Loucy (cell line): ENCODE measurements at regions not wholly inside any gene's neighbourhood (a gene's known extent, or its start where the extent isn't known, plus 50 kb on each side); places are given as distances from the start of the nearest gene placed in this dataset.

Source experiments
- H2AFZ ChIP-seq: fragments of 200-600 bp; sonication (generic); 2 replicates; pipeline ENCODE4 v1.6.0; 2016; ENCODE audit warnings: antibody characterized with exemption, mild to moderate bottlenecking, low read length, moderate library complexity
- H3F3A ChIP-seq: fragments of 200-600 bp; 2 replicates; pipeline ENCODE4 v1.6.0; 2016; ENCODE audit warnings: antibody characterized with exemption, low read depth, mild to moderate bottlenecking
- H3K27me3 ChIP-seq: fragments of 200-600 bp; sonication (generic); 2 replicates; pipeline ENCODE4 v1.6.1; 2014; ENCODE audit warnings: low read length, mild to moderate bottlenecking; ENCODE audit not compliant: insufficient read depth, poor library complexity, severe bottlenecking
- H3K36me3 ChIP-seq: fragments of 200-600 bp; sonication (generic); 2 replicates; pipeline ENCODE4 v1.6.1; 2016; ENCODE audit warnings: low read length; ENCODE audit not compliant: insufficient read depth
- H3K4me1 ChIP-seq: fragments of 200-600 bp; sonication (generic); 2 replicates; pipeline ENCODE4 v1.5.1; 2014; ENCODE audit warnings: low read length, mild to moderate bottlenecking; ENCODE audit not compliant: insufficient read depth, poor library complexity, severe bottlenecking
- H3K4me2 ChIP-seq: fragments of 200-600 bp; sonication (generic); 2 replicates; pipeline ENCODE4 v1.6.0; 2014; ENCODE audit warnings: antibody characterized with exemption, low read length, low read depth, mild to moderate bottlenecking; ENCODE audit not compliant: poor library complexity, severe bottlenecking
- H3K4me3 ChIP-seq: fragments of 200-600 bp; sonication (generic); 2 replicates; pipeline ENCODE4 v1.5.1; 2014; ENCODE audit warnings: low read length, mild to moderate bottlenecking, mixed read lengths; ENCODE audit not compliant: poor library complexity, severe bottlenecking
- H3K79me2 ChIP-seq: fragments of 200-600 bp; sonication (generic); 2 replicates; pipeline ENCODE4 v1.6.1; 2014; ENCODE audit warnings: low read length; ENCODE audit not compliant: insufficient read depth
- H3K9ac ChIP-seq: fragments of 200-600 bp; sonication (generic); 2 replicates; pipeline ENCODE4 v1.6.0; 2014; ENCODE audit warnings: mild to moderate bottlenecking, low read depth, low read length, moderate library complexity; ENCODE audit not compliant: poor library complexity, severe bottlenecking
- H3K9me2 ChIP-seq: fragments of 200-600 bp; sonication (generic); replicated peaks from 2 replicates; pipeline ENCODE4 v1.6.1; 2016; ENCODE audit warnings: low read depth, low read length, mixed read lengths
- H3K9me3 ChIP-seq: fragments of 200-600 bp; sonication (generic); 2 replicates; pipeline ENCODE4 v1.6.1; 2014; ENCODE audit warnings: mild to moderate bottlenecking, antibody characterized with exemption, low read length, low read depth; ENCODE audit not compliant: insufficient read depth
- H4K20me1 ChIP-seq: fragments of 200-600 bp; sonication (generic); 2 replicates; pipeline ENCODE4 v1.6.0; 2014; ENCODE audit warnings: antibody characterized with exemption, low read length, mild to moderate bottlenecking; ENCODE audit not compliant: insufficient read depth, poor library complexity, severe bottlenecking
- CTCF ChIP-seq: fragments of 200-600 bp; sonication (generic); conservative IDR thresholded peaks from 2 replicates; pipeline ENCODE4 v1.5.1; 2014; ENCODE audit warnings: mild to moderate bottlenecking, antibody characterized with exemption, low read length
- EZH2phosphoT487 ChIP-seq: fragments of 200-600 bp; IDR thresholded peaks from 2 replicates; pipeline ENCODE4 v1.6.1; 2018; ENCODE audit warnings: antibody characterized with exemption, mild to moderate bottlenecking, moderate library complexity, borderline replicate concordance

GRCh38 chr11:42006766-42007165 is 547.3 kb upstream of the LRRC4C start:
- no peak overlapping the region for H3K9ac ChIP-seq
- no peak overlapping the region for H3K4me3 ChIP-seq
- H3K9me3 ChIP-seq, result no peaks in the 10 kb centered on the region
- H3F3A ChIP-seq, result no peaks in the 10 kb centered on the region
- TF ChIP-seq EZH2phosphoT487, result no peak
- no peak for TF ChIP-seq CTCF
- H4K20me1 ChIP-seq, result no peaks in the 10 kb centered on the region
- no peak overlapping the region for H2AFZ ChIP-seq
- H3K36me3 ChIP-seq, result no peaks in the 10 kb centered on the region
- H3K4me1 ChIP-seq, result no peaks in the 10 kb centered on the region
- no peaks in the 10 kb centered on the region for H3K79me2 ChIP-seq
- no peak overlapping the region for H3K4me2 ChIP-seq
- no peaks in the 10 kb centered on the region for H3K27me3 ChIP-seq
- H3K9me2 ChIP-seq, result no peaks in the 10 kb centered on the region

- no peak overlapping the region for H2AFZ ChIP-seq
- H3K4me1 ChIP-seq, result no peaks in the 10 kb centered on the region
- H3K36me3 ChIP-seq, result no peaks in the 10 kb centered on the region
- H3K9me3 ChIP-seq, result no peaks in the 10 kb centered on the region
- H3K4me3 ChIP-seq, result no peak overlapping the region
- no peak overlapping the region for H3K9ac ChIP-seq
- TF ChIP-seq EZH2phosphoT487, result no peak
- no peak for TF ChIP-seq CTCF
- no peaks in the 10 kb centered on the region for H3F3A ChIP-seq
- no peaks in the 10 kb centered on the region for H3K79me2 ChIP-seq
- H3K9me2 ChIP-seq, result no peaks in the 10 kb centered on the region
- no peaks in the 10 kb centered on the region for H3K27me3 ChIP-seq
- H3K4me2 ChIP-seq, result no peak overlapping the region
- H4K20me1 ChIP-seq, result no peaks in the 10 kb centered on the region
Observed at GRCh38 chr11:42012271-42012670, 552.8 kb upstream of the LRRC4C start.

GRCh38 chr11:42013656-42014201 is 554.3 kb upstream of the LRRC4C start:
- no peak overlapping the region for H3K9ac ChIP-seq
- no peaks in the 10 kb centered on the region for H4K20me1 ChIP-seq
- H3K9me2 ChIP-seq, result no peaks in the 10 kb centered on the region
- no peak overlapping the region for H2AFZ ChIP-seq
- H3K79me2 ChIP-seq, result no peaks in the 10 kb centered on the region
- TF ChIP-seq CTCF (no peak), EZH2phosphoT487 (no peak)
- H3K9me3 ChIP-seq, result no peaks in the 10 kb centered on the region
- H3K4me3 ChIP-seq, result no peak overlapping the region
- H3K36me3 ChIP-seq, result no peaks in the 10 kb centered on the region
- H3F3A ChIP-seq, result no peaks in the 10 kb centered on the region
- H3K4me1 ChIP-seq, result no peaks in the 10 kb centered on the region
- no peak overlapping the region for H3K4me2 ChIP-seq
- H3K27me3 ChIP-seq, result no peaks in the 10 kb centered on the region
